DOHH2 (cell line): ENCODE measurements at regions not wholly inside any gene's neighbourhood (a gene's known extent, or its start where the extent isn't known, plus 50 kb on each side); places are given as distances from the start of the nearest gene placed in this dataset.

Experiments used
- H3F3A ChIP-seq: fragments of 200-600 bp; sonication (generic), shearing (Covaris generic); 2 replicates; pipeline ENCODE4 v1.6.0; 2016; ENCODE audit warnings: antibody characterized with exemption, mild to moderate bottlenecking; ENCODE audit not compliant: control insufficient read depth, insufficient read depth
- H3K27ac ChIP-seq: fragments of 200-600 bp; sonication (generic); 2 replicates; pipeline ENCODE4 v1.5.1; 2014; ENCODE audit warnings: low read depth, mild to moderate bottlenecking, low read length, moderate library complexity
- H3K27me3 ChIP-seq: fragments of 200-600 bp; sonication (generic); 2 replicates; pipeline ENCODE4 v1.6.1; 2014; ENCODE audit warnings: mild to moderate bottlenecking, low read length, mixed read lengths; ENCODE audit not compliant: control insufficient read depth
- H3K36me3 ChIP-seq: fragments of 200-600 bp; sonication (generic); 2 replicates; pipeline ENCODE4 v1.6.1; 2014; ENCODE audit warnings: mild to moderate bottlenecking, low read length, moderate library complexity, mixed read lengths; ENCODE audit not compliant: control insufficient read depth
- H3K4me1 ChIP-seq: fragments of 200-600 bp; sonication (generic); 2 replicates; pipeline ENCODE4 v1.6.1; 2014; ENCODE audit warnings: mild to moderate bottlenecking, low read length, mixed read lengths; ENCODE audit not compliant: control insufficient read depth
- H3K4me2 ChIP-seq: fragments of 200-600 bp; sonication (generic); 2 replicates; pipeline ENCODE4 v1.6.0; 2014; ENCODE audit warnings: mild to moderate bottlenecking, low read length, moderate library complexity
- H3K4me3 ChIP-seq: fragments of 200-600 bp; sonication (generic); 2 replicates; pipeline ENCODE4 v1.5.1; 2014; ENCODE audit warnings: mild to moderate bottlenecking, low read length, mixed read lengths
- H3K79me2 ChIP-seq: fragments of 200-600 bp; sonication (generic); 2 replicates; pipeline ENCODE4 v1.6.1; 2014; ENCODE audit warnings: mild to moderate bottlenecking, low read length, mixed read lengths; ENCODE audit not compliant: control insufficient read depth
- H3K9me2 ChIP-seq: fragments of 200-600 bp; sonication (generic); replicated peaks from 2 replicates; pipeline ENCODE4 v1.6.1; 2014; ENCODE audit warnings: mild to moderate bottlenecking, low read length, mixed read lengths; ENCODE audit not compliant: control insufficient read depth
- H3K9me3 ChIP-seq: fragments of 200-600 bp; sonication (generic); 2 replicates; pipeline ENCODE4 v1.6.1; 2014; ENCODE audit warnings: antibody characterized with exemption, low read length, mixed read lengths; ENCODE audit not compliant: control insufficient read depth, insufficient read depth
- H4K20me1 ChIP-seq: fragments of 200-600 bp; sonication (generic); 2 replicates; pipeline ENCODE4 v1.6.0; 2014; ENCODE audit warnings: low read depth, mild to moderate bottlenecking, antibody characterized with exemption, low read length, moderate library complexity; ENCODE audit not compliant: control insufficient read depth, insufficient read depth
- CTCF ChIP-seq: fragments of 200-600 bp; sonication (generic); IDR thresholded peaks from one replicate; pipeline ENCODE4 v1.5.1; 2014; ENCODE audit warnings: antibody characterized with exemption, mild to moderate bottlenecking, low read depth, low read length; ENCODE audit not compliant: poor library complexity, severe bottlenecking
- EZH2phosphoT487 ChIP-seq: fragments of 200-600 bp; sonication (generic); IDR thresholded peaks from 2 replicates; pipeline ENCODE4 v1.6.1; 2017; ENCODE audit warnings: borderline replicate concordance, mild to moderate bottlenecking, antibody characterized with exemption, low read length, moderate library complexity, mixed read lengths

- Histone ChIP-seq H3K36me3 (no peaks in the 10 kb centered on the region), H3K4me3 (no peak overlapping the region), H4K20me1 (no peaks in the 10 kb centered on the region), H3K4me2 (no peak overlapping the region), H3K4me1 (no peaks in the 10 kb centered on the region), H3F3A (no peaks in the 10 kb centered on the region), H3K79me2 (no peaks in the 10 kb centered on the region), H3K9me2 (no peaks in the 10 kb centered on the region), H3K27ac (no peak overlapping the region), H3K27me3 (no peaks in the 10 kb centered on the region), H3K9me3 (no peaks in the 10 kb centered on the region)
- TF ChIP-seq CTCF (no peak), EZH2phosphoT487 (no peak)
Measured at GRCh38 chr7:18437101-18437500, 58.4 kb upstream of the HDAC9 start.

GRCh38 chr7:18440934-18441333 is 54.6 kb upstream of the HDAC9 start:
- Histone ChIP-seq H4K20me1 (no peaks in the 10 kb centered on the region), H3K27ac (no peak overlapping the region), H3K79me2 (no peaks in the 10 kb centered on the region), H3K9me2 (no peaks in the 10 kb centered on the region), H3K27me3 (no peaks in the 10 kb centered on the region), H3K9me3 (no peaks in the 10 kb centered on the region), H3K36me3 (no peaks in the 10 kb centered on the region), H3K4me2 (no peak overlapping the region), H3K4me3 (no peak overlapping the region), H3K4me1 (no peaks in the 10 kb centered on the region), H3F3A (no peaks in the 10 kb centered on the region)
- TF ChIP-seq EZH2phosphoT487 (no peak), CTCF (no peak)

- no peak overlapping the region for H3K27ac ChIP-seq
- no peak overlapping the region for H3K4me2 ChIP-seq
- no peaks in the 10 kb centered on the region for H3K27me3 ChIP-seq
- TF ChIP-seq EZH2phosphoT487 (no peak), CTCF (no peak)
- H3K79me2 ChIP-seq: no peaks in the 10 kb centered on the region
- H3K9me2 ChIP-seq: no peaks in the 10 kb centered on the region
- no peaks in the 10 kb centered on the region for H3K36me3 ChIP-seq
- H3K4me1 ChIP-seq: no peaks in the 10 kb centered on the region
- no peaks in the 10 kb centered on the region for H3K9me3 ChIP-seq
- H3F3A ChIP-seq: no peaks in the 10 kb centered on the region
- H4K20me1 ChIP-seq: no peaks in the 10 kb centered on the region
- no peak overlapping the region for H3K4me3 ChIP-seq
Measured at GRCh38 chr7:18444826-18445225, 50.7 kb upstream of the HDAC9 start.

GRCh38 chr7:18445483-18445882 is 50.1 kb upstream of the HDAC9 start:
- TF ChIP-seq EZH2phosphoT487: no peak
- TF ChIP-seq CTCF: no peak
- no peaks in the 10 kb centered on the region for H3K27me3 ChIP-seq
- no peaks in the 10 kb centered on the region for H4K20me1 ChIP-seq
- no peaks in the 10 kb centered on the region for H3K9me2 ChIP-seq
- no peaks in the 10 kb centered on the region for H3F3A ChIP-seq
- no peak overlapping the region for H3K4me2 ChIP-seq
- H3K79me2 ChIP-seq: no peaks in the 10 kb centered on the region
- no peak overlapping the region for H3K27ac ChIP-seq
- H3K4me1 ChIP-seq: no peaks in the 10 kb centered on the region
- no peaks in the 10 kb centered on the region for H3K9me3 ChIP-seq
- H3K36me3 ChIP-seq: no peaks in the 10 kb centered on the region
- H3K4me3 ChIP-seq: no peak overlapping the region
